ENCODE measurements at regions not wholly inside any gene's neighbourhood (a gene's known extent, or its start where the extent isn't known, plus 50 kb on each side); places are given as distances from the start of the nearest gene placed in this dataset.

GRCh38 chr17:71934520-71934919, 186.3 kb upstream of the SOX9 start:
- TF ChIP-seq POLR2AphosphoS5 (IDR thresholded peaks at IDR 0.05; ENCODE audit: borderline replicate concordance, low read depth, low read length) = no peak
- TF ChIP-seq EZH2 (IDR thresholded peaks at IDR 0.05) = no peak
